ENCODE measurements at regions not wholly inside any gene's neighbourhood (a gene's known extent, or its start where the extent isn't known, plus 50 kb on each side); places are given as distances from the start of the nearest gene placed in this dataset.

- no peaks in the 10 kb centered on the region for H3K27me3 Mint-ChIP-seq
- H3K9me3 Mint-ChIP-seq: no peaks in the 10 kb centered on the region
- intact Hi-C loops (cut with micrococcal nuclease): no loop called here
- H3K4me3 Mint-ChIP-seq: no peak overlapping the region
- H3K27ac Mint-ChIP-seq: no peak overlapping the region
- no peaks in the 10 kb centered on the region for H3K4me1 Mint-ChIP-seq (ENCODE audit: low read depth)
- H3K36me3 Mint-ChIP-seq (ENCODE audit: low read depth): no peaks in the 10 kb centered on the region
Measured at GRCh38 chr7:46203926-46204325, 282.9 kb upstream of the IGFBP3 start.

DNA sequence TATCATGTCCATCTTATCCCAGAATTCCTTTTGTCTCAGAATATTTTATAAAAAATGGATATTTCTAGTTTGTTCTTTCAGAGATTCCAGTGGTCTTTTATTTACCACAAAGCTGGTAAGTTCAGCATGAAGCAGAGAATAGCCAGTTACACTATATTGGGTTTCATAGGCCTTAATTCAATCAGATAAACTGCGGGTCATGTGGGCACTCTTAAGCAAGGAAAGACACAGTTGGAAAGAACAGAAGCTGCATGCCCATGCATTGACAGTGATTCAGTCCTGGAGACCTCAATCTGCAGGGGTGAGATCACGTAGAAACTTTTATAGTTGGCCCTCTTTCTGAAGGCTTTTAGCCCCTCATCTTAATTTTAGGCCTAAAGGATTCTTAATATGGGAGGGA is 281.3 kb upstream of the IGFBP3 start:
- intact Hi-C loops (cut with micrococcal nuclease): no loop called here
- no peak overlapping the region for H3K27ac Mint-ChIP-seq
- H3K36me3 Mint-ChIP-seq (ENCODE audit: low read depth): no peaks in the 10 kb centered on the region
- H3K27me3 Mint-ChIP-seq: no peaks in the 10 kb centered on the region
- H3K9me3 Mint-ChIP-seq: no peaks in the 10 kb centered on the region
- no peaks in the 10 kb centered on the region for H3K4me1 Mint-ChIP-seq (ENCODE audit: low read depth)
- H3K4me3 Mint-ChIP-seq: no peak overlapping the region

GRCh38 chr7:46201961-46202360 is 280.9 kb upstream of the IGFBP3 start:
- H3K36me3 Mint-ChIP-seq (ENCODE audit: low read depth): no peaks in the 10 kb centered on the region
- no peak overlapping the region for H3K4me3 Mint-ChIP-seq
- no peaks in the 10 kb centered on the region for H3K9me3 Mint-ChIP-seq
- intact Hi-C loops (cut with micrococcal nuclease): no loop called here
- H3K27me3 Mint-ChIP-seq: no peaks in the 10 kb centered on the region
- H3K4me1 Mint-ChIP-seq (ENCODE audit: low read depth): no peaks in the 10 kb centered on the region
- H3K27ac Mint-ChIP-seq: no peak overlapping the region

GRCh38 chr7:46198701-46199100 is 277.6 kb upstream of the IGFBP3 start:
- H3K4me3 Mint-ChIP-seq: no peak overlapping the region
- no peaks in the 10 kb centered on the region for H3K9me3 Mint-ChIP-seq
- no peaks in the 10 kb centered on the region for H3K36me3 Mint-ChIP-seq (ENCODE audit: low read depth)
- intact Hi-C loops (cut with micrococcal nuclease): no loop called here
- no peak overlapping the region for H3K27ac Mint-ChIP-seq
- no peaks in the 10 kb centered on the region for H3K27me3 Mint-ChIP-seq
- H3K4me1 Mint-ChIP-seq (ENCODE audit: low read depth): no peaks in the 10 kb centered on the region

GRCh38 chr7:46197785-46198540 is 276.9 kb upstream of the IGFBP3 start:
- no peaks in the 10 kb centered on the region for H3K36me3 Mint-ChIP-seq (ENCODE audit: low read depth)
- H3K9me3 Mint-ChIP-seq: no peaks in the 10 kb centered on the region
- intact Hi-C loops (cut with micrococcal nuclease): no loop called here
- no peak overlapping the region for H3K4me3 Mint-ChIP-seq
- no peaks in the 10 kb centered on the region for H3K27me3 Mint-ChIP-seq
- no peak overlapping the region for H3K27ac Mint-ChIP-seq
- no peaks in the 10 kb centered on the region for H3K4me1 Mint-ChIP-seq (ENCODE audit: low read depth)

DNA sequence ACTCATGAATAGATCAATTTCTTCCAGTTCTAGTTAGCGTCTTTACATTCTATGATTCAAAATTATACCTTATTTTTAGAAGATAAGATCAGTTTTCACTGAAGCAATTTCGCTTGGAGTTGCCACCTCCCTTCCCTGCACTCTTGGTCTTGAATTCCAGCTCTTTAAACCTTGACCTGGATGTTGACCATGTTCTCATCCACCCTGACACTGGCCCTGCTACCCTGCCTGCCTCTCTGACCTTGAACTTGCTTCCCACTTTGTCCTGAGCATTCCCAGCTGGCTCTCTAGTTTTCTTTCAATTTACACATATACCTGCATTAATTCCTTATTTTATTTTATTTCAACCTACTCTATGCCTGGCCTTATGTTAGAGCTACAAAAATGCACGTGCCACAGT is 274.9 kb upstream of the IGFBP3 start:
- intact Hi-C loops (cut with micrococcal nuclease): no loop called here
- no peaks in the 10 kb centered on the region for H3K4me1 Mint-ChIP-seq (ENCODE audit: low read depth)

DNA sequence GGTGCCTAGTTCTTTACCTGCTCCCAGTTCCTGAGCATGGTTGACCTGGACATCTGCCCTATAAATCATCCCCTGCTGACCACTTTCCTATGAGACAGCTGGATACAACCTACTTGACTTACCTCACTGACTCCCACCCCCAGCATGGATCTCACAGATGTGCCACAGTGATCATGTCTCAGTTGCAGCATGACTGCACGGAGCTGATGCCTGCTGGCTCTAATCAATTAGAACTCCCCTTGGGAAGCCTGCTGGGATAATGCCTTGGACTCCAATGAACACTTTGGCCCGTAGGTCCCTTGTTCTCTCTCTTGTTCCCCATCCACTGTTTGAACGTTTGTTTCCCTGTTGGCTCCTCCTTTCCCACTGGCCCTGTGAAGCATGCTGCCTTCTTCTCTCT is 271.2 kb upstream of the IGFBP3 start:
- Mint-ChIP-seq H3K27ac (no peak overlapping the region), H3K4me1 (ENCODE audit: low read depth) (no peaks in the 10 kb centered on the region), H3K27me3 (no peaks in the 10 kb centered on the region), H3K4me3 (no peak overlapping the region), H3K36me3 (ENCODE audit: low read depth) (no peaks in the 10 kb centered on the region), H3K9me3 (no peaks in the 10 kb centered on the region)
- intact Hi-C loops (cut with micrococcal nuclease): no loop called here

More for the DNA sequence above, 274.9 kb upstream of the IGFBP3 start:
- Mint-ChIP-seq H3K27ac (no peak overlapping the region), H3K36me3 (ENCODE audit: low read depth) (no peaks in the 10 kb centered on the region), H3K27me3 (no peaks in the 10 kb centered on the region), H3K9me3 (no peaks in the 10 kb centered on the region), H3K4me3 (no peak overlapping the region)

DNA sequence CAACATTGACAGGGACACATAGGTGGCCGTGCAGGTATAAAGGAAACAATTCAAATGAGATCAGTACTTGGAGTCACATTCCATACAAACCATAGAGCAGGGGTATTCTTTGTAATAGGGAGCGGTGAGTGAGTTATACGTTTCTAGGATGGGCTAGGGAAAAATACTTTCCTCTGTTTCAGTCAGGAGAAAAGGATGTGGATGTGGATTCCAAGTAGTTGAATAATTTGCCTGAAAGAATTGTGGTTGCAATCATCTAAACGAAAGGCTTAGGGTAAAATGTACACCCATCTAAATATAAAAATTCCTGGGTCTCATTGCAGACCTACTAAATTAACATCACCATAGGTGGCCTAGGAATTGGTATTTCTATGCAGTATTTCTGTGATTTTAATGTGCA is 270.7 kb upstream of the IGFBP3 start:
- intact Hi-C loops (cut with micrococcal nuclease): no loop called here
- H3K36me3 Mint-ChIP-seq (ENCODE audit: low read depth): no peaks in the 10 kb centered on the region
- no peaks in the 10 kb centered on the region for H3K27me3 Mint-ChIP-seq
- H3K4me3 Mint-ChIP-seq: no peak overlapping the region
- H3K4me1 Mint-ChIP-seq (ENCODE audit: low read depth): no peaks in the 10 kb centered on the region
- no peak overlapping the region for H3K27ac Mint-ChIP-seq
- no peaks in the 10 kb centered on the region for H3K9me3 Mint-ChIP-seq

GRCh38 chr7:46191296-46191695 is 270.2 kb upstream of the IGFBP3 start:
- no peaks in the 10 kb centered on the region for H3K27me3 Mint-ChIP-seq
- no peak overlapping the region for H3K4me3 Mint-ChIP-seq
- no peaks in the 10 kb centered on the region for H3K9me3 Mint-ChIP-seq
- no peak overlapping the region for H3K27ac Mint-ChIP-seq
- no peaks in the 10 kb centered on the region for H3K36me3 Mint-ChIP-seq (ENCODE audit: low read depth)
- no peaks in the 10 kb centered on the region for H3K4me1 Mint-ChIP-seq (ENCODE audit: low read depth)
- intact Hi-C loops (cut with micrococcal nuclease): no loop called here

GRCh38 chr7:46189255-46189790 is 268.3 kb upstream of the IGFBP3 start:
- intact Hi-C loops (cut with micrococcal nuclease): no loop called here
- no peak overlapping the region for H3K27ac Mint-ChIP-seq
- no peaks in the 10 kb centered on the region for H3K36me3 Mint-ChIP-seq (ENCODE audit: low read depth)
- H3K4me3 Mint-ChIP-seq: no peak overlapping the region
- no peaks in the 10 kb centered on the region for H3K9me3 Mint-ChIP-seq
- H3K27me3 Mint-ChIP-seq: no peaks in the 10 kb centered on the region
- no peaks in the 10 kb centered on the region for H3K4me1 Mint-ChIP-seq (ENCODE audit: low read depth)

- H3K27me3 Mint-ChIP-seq: no peaks in the 10 kb centered on the region
- H3K27ac Mint-ChIP-seq: no peak overlapping the region
- intact Hi-C loops (cut with micrococcal nuclease): no loop called here
- H3K4me1 Mint-ChIP-seq (ENCODE audit: low read depth): no peaks in the 10 kb centered on the region
- no peaks in the 10 kb centered on the region for H3K9me3 Mint-ChIP-seq
- no peak overlapping the region for H3K4me3 Mint-ChIP-seq
- no peaks in the 10 kb centered on the region for H3K36me3 Mint-ChIP-seq (ENCODE audit: low read depth)
Measured at GRCh38 chr7:46186131-46186530, 265.1 kb upstream of the IGFBP3 start.

- no peaks in the 10 kb centered on the region for H3K27me3 Mint-ChIP-seq
- H3K9me3 Mint-ChIP-seq: no peaks in the 10 kb centered on the region
- H3K27ac Mint-ChIP-seq: no peak overlapping the region
- no peaks in the 10 kb centered on the region for H3K36me3 Mint-ChIP-seq (ENCODE audit: low read depth)
- intact Hi-C loops (cut with micrococcal nuclease): no loop called here
- H3K4me3 Mint-ChIP-seq: no peak overlapping the region
- H3K4me1 Mint-ChIP-seq (ENCODE audit: low read depth): no peaks in the 10 kb centered on the region
Measured at GRCh38 chr7:46179061-46179610, 258.1 kb upstream of the IGFBP3 start.

GRCh38 chr7:46178661-46179060 is 257.6 kb upstream of the IGFBP3 start:
- Mint-ChIP-seq H3K27ac (no peak overlapping the region), H3K4me1 (ENCODE audit: low read depth) (no peaks in the 10 kb centered on the region), H3K27me3 (no peaks in the 10 kb centered on the region), H3K36me3 (ENCODE audit: low read depth) (no peaks in the 10 kb centered on the region), H3K9me3 (no peaks in the 10 kb centered on the region), H3K4me3 (no peak overlapping the region)
- intact Hi-C loops (cut with micrococcal nuclease): no loop called here

- intact Hi-C loops (cut with micrococcal nuclease): no loop called here
- H3K27ac Mint-ChIP-seq: no peak overlapping the region
- H3K27me3 Mint-ChIP-seq: no peaks in the 10 kb centered on the region
- H3K9me3 Mint-ChIP-seq: no peaks in the 10 kb centered on the region
- H3K4me1 Mint-ChIP-seq (ENCODE audit: low read depth): no peaks in the 10 kb centered on the region
- H3K4me3 Mint-ChIP-seq: no peak overlapping the region
- no peaks in the 10 kb centered on the region for H3K36me3 Mint-ChIP-seq (ENCODE audit: low read depth)
Measured at GRCh38 chr7:46177821-46178220, 256.7 kb upstream of the IGFBP3 start.

- H3K27ac Mint-ChIP-seq: no peak overlapping the region
- intact Hi-C loops (cut with micrococcal nuclease): no loop called here
- no peaks in the 10 kb centered on the region for H3K36me3 Mint-ChIP-seq (ENCODE audit: low read depth)
- no peaks in the 10 kb centered on the region for H3K9me3 Mint-ChIP-seq
- no peaks in the 10 kb centered on the region for H3K4me1 Mint-ChIP-seq (ENCODE audit: low read depth)
- H3K27me3 Mint-ChIP-seq: no peaks in the 10 kb centered on the region
- no peak overlapping the region for H3K4me3 Mint-ChIP-seq
Measured at GRCh38 chr7:46175221-46175620, 254.1 kb upstream of the IGFBP3 start.
